D341Med (cell line): ENCODE measurements at regions not wholly inside any gene's neighbourhood (a gene's known extent, or its start where the extent isn't known, plus 50 kb on each side); places are given as distances from the start of the nearest gene placed in this dataset.

Source experiments
- DNase-seq: peaks from one replicate; pipeline ENCODE4 v3.0.0; 2012; ENCODE audit warnings: low spot score

DNA sequence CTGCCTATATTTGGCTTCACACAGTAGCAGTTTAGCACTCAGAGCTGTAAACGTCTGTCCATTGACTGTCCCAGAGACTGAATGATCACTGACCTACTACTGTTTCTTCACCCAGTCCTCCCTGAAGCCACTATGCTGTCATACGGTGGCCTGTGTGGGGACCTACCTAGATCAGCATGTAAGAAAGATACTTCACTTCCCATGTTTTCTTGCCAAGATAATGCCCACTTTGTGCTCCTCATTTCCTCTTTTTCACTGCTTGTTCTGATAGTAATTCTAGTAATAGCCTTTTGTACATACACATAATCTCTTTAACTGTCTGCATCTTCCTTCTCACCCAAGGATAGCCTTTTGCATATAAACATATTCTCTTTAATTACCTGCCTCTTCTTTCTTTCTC is 109.9 kb upstream of the TIAM2 start:
- no peak for DNase-seq

- no peak for DNase-seq
These were observed 109.1 kb upstream of the TIAM2 start for GRCh38 chr6:154886016-154886415.

GRCh38 chr6:154886471-154886870 is 108.6 kb upstream of the TIAM2 start:
- no peak for DNase-seq

- no peak for DNase-seq
These were observed 108.1 kb upstream of the TIAM2 start for GRCh38 chr6:154887051-154887450.

GRCh38 chr6:154888421-154889295 is 106.5 kb upstream of the TIAM2 start:
- DNase-seq, result no peak

DNA sequence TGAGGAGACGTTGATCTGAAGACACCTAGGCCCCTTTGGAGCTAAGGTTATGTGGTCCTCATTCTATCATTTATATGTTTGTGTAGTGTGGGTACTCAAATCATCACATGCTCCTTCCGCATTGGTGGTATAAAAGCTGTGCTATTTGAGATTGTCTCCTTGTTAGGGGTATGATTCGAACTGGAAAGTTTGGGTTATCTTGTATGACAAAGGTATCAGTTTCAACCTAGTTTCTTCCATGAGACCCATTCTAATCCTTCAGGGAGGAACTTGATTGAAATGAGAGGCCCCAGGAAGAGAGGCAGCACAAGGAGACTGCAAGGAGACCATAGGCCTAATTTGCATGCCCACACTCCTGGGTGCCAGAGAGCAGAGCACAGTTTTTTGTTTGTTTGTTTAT is 104.2 kb upstream of the TIAM2 start:
- DNase-seq, result no peak

DNA sequence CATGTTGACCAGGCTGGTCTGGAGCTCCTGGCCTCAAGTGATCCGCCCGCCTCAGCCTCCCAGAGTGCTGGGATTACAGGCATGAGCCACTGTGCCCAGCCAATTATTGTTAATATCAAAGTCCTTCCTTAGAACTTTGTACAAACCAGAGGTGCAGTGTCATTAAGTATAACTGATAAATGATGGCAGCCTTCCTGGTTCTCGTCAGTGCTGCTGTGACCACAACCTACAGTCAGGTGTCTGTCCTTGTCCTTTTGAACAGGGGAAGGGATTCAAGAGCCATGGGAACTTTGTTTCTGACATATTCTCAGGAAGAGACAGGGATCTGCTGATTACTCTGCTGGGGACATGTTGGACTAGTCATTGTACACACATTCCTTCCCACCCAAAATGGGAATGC is 103.2 kb upstream of the TIAM2 start:
- no peak for DNase-seq

GRCh38 chr6:154893917-154894316 is 101.2 kb upstream of the TIAM2 start:
- no peak for DNase-seq

DNA sequence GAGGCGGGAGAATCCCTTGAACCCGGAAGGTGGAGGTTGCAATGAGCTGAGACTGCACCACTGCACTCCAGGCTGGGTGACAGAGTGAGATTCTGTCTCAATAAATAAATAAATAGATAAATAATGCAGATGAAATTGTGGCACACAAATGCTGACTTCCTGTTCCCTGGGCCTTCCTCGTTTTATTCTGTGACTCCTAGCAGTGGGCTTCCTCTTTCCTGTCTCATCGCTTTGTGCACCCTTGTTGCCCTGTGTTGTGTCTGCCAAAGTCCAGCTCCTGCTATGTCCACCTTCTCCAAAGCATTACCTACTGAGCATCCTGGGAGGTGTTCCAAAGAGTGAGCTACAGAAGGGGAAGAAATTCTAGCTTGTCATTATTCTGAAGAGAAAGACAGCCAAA is 100.2 kb upstream of the TIAM2 start:
- DNase-seq, result no peak

GRCh38 chr6:154895841-154896240 is 99.3 kb upstream of the TIAM2 start:
- no peak for DNase-seq

- DNase-seq, result no peak
These were observed 96.3 kb upstream of the TIAM2 start for GRCh38 chr6:154898821-154899220.

DNA sequence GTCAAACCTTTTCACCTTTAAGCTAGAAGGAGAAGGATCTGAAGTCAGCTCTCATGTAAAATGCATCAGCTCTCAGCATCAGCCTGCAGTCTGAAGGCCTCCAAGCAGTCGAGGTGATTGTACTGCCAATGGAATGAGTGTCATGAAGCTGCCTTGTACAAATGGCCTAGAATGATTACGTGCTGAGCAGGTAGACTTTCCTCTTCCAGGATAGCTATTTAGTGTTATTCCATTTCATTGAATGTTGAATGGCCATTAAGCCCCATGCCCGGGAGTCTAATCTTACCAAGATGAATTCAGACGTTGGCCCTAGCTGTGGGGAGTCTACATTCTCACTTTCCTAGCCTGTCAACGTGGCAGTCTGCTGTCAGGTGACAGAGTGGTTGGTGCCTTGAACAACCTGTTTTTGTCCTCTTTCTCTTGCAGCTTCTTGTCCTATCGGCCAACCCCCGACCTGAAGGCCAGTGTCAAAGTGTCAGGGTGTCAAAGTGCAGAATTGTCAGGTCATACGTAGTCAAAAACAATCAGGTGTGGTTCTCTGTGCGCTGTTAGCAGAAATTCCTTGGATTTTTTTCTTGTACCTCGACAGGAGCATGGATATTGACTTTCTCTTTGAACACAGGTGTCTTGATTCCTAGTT is 95.2 kb upstream of the TIAM2 start:
- no peak for DNase-seq

DNA sequence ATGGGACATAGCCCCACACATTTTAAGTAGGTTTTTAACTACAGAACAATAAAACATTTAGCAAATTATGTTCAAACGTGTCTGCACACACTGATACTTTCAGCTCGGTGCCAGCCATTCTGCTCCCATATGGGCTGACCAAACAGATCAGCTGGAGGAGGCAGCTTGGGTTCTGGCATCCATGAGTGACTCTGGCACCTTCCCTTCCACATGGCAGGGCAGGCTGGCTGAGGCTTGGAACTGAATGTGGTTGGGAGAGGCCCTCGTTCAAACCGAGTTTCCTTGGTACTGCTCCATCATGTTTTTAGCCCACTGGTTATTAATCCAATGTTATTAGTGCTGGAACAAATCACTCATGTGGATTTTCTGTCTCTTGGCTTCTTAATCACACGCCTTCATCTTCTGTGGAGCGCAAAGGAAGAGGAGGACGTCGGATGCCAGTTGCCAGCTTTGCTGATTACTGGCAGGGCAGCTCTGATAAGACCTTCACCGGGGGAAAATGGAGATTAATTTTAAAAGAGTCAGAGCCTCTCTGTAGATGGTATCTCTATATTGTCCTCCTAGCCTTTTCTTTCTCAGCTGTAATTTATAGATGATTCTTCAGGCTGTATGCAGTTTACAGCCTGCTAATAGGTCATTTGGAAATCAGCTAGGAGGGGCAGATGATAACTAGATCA is 93.1 kb upstream of the TIAM2 start:
- no peak for DNase-seq

DNA sequence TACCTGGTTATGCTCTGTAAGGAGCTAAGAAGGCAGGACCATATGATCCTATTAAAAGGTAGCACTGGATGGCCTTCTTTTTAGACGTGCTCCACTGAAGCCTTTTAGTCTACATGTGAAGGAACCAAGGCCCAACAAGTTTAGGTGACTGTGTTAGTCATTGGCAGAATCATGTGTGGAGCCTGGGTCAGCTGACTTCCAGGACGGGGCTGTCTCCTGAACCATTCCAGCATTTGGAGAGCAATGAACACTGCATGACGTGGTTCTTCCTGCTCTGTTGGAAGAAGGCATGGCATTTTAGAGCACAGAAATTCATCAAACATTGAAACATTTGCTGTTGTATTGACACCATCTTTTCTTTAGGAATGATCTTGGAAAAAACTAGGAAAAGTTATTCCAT is 87.8 kb upstream of the TIAM2 start:
- DNase-seq, result no peak

DNA sequence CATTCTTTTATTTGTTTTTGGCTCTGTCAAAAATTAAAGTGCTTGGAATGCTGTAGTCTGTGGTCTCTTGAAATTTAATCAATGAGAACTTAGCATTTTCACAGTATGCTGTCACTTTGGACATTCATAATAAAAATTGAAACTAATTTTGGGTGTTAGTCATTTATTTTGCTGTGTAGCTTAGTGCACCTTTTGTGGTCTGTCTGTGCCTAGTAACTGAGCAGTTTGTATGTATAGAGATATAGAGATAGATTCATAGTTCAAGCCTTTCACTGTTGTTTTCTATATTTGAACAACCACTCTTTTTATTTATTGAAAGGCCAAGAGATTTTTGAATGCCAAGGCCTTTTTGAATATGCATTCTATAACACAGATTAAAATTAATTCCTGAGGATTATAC is 86.4 kb upstream of the TIAM2 start:
- no peak for DNase-seq

- no peak for DNase-seq
These were observed 85.8 kb upstream of the TIAM2 start for GRCh38 chr6:154909311-154909710.

GRCh38 chr6:154909821-154910220 is 85.3 kb upstream of the TIAM2 start:
- no peak for DNase-seq

DNA sequence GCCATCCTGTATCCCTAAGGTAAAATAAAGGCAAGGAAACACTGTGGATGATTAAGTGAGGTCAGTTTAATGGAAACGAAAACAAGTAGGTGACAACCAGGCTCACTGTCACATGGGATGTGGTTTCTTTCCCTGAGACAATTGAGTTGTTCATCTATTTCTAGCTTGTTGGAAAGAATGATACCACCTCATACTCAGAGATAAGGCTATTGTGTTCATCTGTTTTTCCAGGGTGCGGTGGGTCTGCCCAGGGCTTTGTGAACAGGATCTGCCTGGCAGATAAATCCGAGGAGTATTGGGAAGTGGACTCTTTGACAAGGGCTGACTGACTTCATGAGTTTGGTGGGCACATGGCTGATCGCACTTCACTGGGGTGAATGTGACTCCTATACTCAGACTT is 80.8 kb upstream of the TIAM2 start:
- DNase-seq, result no peak

DNA sequence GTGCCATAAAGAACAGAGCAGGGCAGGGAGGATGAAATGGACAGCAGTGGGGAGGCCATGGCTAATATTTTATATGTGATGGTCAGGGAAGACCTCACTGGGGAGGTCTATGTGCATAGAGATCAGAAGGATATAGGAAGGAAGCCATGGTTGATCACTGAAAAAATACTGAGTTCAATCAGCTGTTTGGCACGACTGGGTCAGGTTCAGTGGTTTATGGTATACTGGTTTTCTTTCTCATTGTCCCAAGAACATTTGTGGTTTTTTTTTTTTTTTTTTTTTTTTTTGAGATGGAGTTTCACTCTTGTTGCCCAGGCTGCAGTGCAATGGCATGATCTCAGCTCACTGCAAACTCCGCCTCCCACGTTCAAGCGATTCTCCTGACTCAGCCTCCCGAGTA is 78.3 kb upstream of the TIAM2 start:
- no peak for DNase-seq

DNA sequence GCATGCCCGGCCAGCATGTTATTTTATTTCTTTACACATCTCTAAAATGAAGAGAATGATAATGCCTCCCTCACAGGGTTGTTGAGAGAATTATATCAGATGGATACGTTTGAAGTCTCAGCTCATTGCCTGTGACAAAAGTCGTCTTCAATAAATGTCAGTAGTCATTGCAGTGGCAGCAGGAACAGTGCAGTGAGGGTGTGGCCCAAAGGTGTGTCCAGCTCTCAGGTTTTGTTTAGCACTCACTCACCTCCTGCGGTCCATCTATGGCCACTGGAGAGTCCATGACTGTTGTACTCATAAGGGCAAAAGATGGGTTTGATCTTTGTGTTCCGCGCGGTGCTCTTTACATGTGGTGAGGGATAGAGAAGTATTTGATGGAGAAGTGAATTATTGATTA is 77.2 kb upstream of the TIAM2 start:
- DNase-seq, result no peak

DNA sequence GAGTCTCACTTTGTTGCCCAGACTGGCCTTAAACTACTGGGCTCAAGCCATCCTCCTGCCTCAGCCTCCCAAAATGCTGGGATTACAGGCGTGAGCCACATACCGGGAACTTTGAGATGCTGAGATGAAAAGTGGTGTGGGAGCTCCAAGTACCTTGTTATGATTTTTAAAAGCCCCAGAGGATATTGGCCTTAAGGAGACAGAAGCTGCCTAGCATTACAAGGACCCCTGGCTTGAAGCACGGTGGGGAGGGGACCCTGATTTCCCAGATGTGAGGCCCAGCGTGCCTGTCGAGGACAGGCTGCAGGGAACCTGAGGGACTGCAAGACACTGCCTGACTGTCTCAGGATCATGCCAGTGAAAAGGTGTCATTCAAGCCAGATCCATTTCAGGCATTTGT is 75.3 kb upstream of the TIAM2 start:
- DNase-seq, result no peak

DNA sequence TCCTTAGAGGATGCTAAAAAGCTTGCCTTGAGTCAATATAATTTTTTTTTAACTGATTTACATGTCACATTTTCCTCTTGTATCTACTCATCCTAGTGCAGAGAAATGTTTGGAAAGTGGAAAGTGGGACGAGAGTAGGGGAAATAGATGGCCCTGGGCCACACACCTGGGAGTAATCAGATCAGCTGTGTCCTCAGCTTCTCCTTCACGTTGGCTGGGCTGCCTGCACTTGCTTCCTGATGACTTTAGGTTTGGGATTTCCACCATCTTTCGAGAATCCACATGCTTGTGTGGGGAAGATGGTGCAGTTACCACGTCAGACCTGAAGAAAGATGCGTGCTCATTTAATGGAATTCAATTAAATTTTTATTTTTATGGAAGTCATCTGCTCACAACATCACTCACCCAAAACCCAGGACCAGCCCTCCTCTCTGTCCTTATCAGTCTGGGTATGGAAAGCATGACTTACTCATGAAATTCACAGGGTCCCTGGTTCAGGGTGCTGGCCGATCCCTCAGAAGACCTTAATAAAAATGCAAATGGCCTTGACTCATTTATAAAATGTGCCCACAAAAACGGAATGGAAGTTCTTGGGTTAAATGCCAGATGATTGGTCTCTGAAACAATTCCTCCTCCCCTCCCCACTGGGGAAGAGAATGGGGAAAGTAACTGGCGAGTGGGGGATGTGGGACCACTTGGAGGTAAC is 74.5 kb upstream of the TIAM2 start:
- DNase-seq, result no peak

DNA sequence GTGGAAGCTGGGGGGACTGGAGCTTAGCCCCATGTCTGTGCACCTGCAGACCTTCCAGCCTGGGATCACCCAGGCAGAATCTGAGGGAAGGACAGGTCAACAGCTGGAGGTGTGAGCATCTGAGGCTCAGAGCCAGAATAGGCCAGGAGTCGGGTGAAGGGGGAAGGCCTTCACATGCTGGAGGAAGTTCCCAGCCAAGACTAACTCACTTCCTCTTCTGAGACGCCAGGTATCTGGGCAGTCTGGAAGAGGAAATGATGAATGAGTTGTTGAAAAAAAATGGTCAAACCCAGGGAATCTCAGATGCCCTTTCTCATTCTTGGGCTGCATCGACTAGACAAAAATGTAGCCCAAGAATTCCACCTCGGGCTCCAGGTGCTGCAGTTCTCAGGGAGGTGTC is 73.6 kb upstream of the TIAM2 start:
- DNase-seq, result no peak
